ENCODE measurements at regions not wholly inside any gene's neighbourhood (a gene's known extent, or its start where the extent isn't known, plus 50 kb on each side); places are given as distances from the start of the nearest gene placed in this dataset.
"Not testable (repeated sequence)": the region's sequence is repeated elsewhere in the genome, so short reads cannot be mapped to it uniquely, and the experiment has no call there.

GRCh38 chr21:28124541-28124940 is 868.1 kb downstream of the LTN1 start:
- DNase-seq (no peak), ATAC-seq (ENCODE audit: insufficient read depth, low read depth) (no peak)
- Histone ChIP-seq H4K20me1 (ENCODE audit: insufficient read depth, low read length) (no peaks in the 10 kb centered on the region), H3K9me3 (ENCODE audit: insufficient read depth, low read length, severe bottlenecking) (no peaks in the 10 kb centered on the region), H3K9ac (ENCODE audit: low read depth, low read length) (no peak overlapping the region), H3K79me2 (ENCODE audit: insufficient read depth, low read length) (no peaks in the 10 kb centered on the region), H3K4me1 (ENCODE audit: insufficient read depth, low read length) (no peaks in the 10 kb centered on the region), H2AFZ (ENCODE audit: low read depth, low read length) (no peak overlapping the region), H3K4me2 (ENCODE audit: insufficient read depth, low read length) (no peak overlapping the region), H3K27me3 (ENCODE audit: insufficient read depth, low read length, poor library complexity) (no peaks in the 10 kb centered on the region), H3K27ac (ENCODE audit: low read length) (no peak overlapping the region), H3K36me3 (ENCODE audit: insufficient read depth, low read length) (no peaks in the 10 kb centered on the region), H3K4me3 (ENCODE audit: low read depth in 1 of 2, low read length in 2 of 2) (no peak overlapping the region)
- no peak for TF ChIP-seq EZH2 (IDR thresholded peaks at IDR 0.05; ENCODE audit: borderline replicate concordance, low read depth, low read length, severe bottlenecking)
- no peak for TF ChIP-seq CTCF (IDR thresholded peaks at IDR 0.05; ENCODE audit: borderline replicate concordance, extremely low read depth, low read length, poor library complexity, severe bottlenecking)

GRCh38 chr21:28118570-28118969 is 874.1 kb downstream of the LTN1 start:
- H2AFZ ChIP-seq (ENCODE audit: low read depth, low read length): no peak overlapping the region
- H4K20me1 ChIP-seq (ENCODE audit: insufficient read depth, low read length): no peaks in the 10 kb centered on the region
- TF ChIP-seq CTCF (IDR thresholded peaks at IDR 0.05; ENCODE audit: borderline replicate concordance, extremely low read depth, low read length, poor library complexity, severe bottlenecking) (no peak), EZH2 (IDR thresholded peaks at IDR 0.05; ENCODE audit: borderline replicate concordance, low read depth, low read length, severe bottlenecking) (no peak)
- DNase-seq: no peak
- no peak overlapping the region for H3K27ac ChIP-seq (ENCODE audit: low read length)
- H3K9me3 ChIP-seq (ENCODE audit: insufficient read depth, low read length, severe bottlenecking): no peaks in the 10 kb centered on the region
- no peaks in the 10 kb centered on the region for H3K36me3 ChIP-seq (ENCODE audit: insufficient read depth, low read length)
- H3K4me1 ChIP-seq (ENCODE audit: insufficient read depth, low read length): no peaks in the 10 kb centered on the region
- no peaks in the 10 kb centered on the region for H3K27me3 ChIP-seq (ENCODE audit: insufficient read depth, low read length, poor library complexity)
- no peak overlapping the region for H3K4me2 ChIP-seq (ENCODE audit: insufficient read depth, low read length)
- no peak for ATAC-seq (ENCODE audit: insufficient read depth, low read depth)
- H3K79me2 ChIP-seq (ENCODE audit: insufficient read depth, low read length): no peaks in the 10 kb centered on the region
- no peak overlapping the region for H3K4me3 ChIP-seq (ENCODE audit: low read depth in 1 of 2, low read length in 2 of 2)
- H3K9ac ChIP-seq (ENCODE audit: low read depth, low read length): no peak overlapping the region

GRCh38 chr21:28114986-28115385 is 877.7 kb downstream of the LTN1 start:
- not testable (repeated sequence) for DNase-seq; H4K20me1 ChIP-seq (ENCODE audit: insufficient read depth, low read length); H3K79me2 ChIP-seq (ENCODE audit: insufficient read depth, low read length); H3K9ac ChIP-seq (ENCODE audit: low read depth, low read length); ATAC-seq (ENCODE audit: insufficient read depth, low read depth); H3K4me1 ChIP-seq (ENCODE audit: insufficient read depth, low read length); H3K4me2 ChIP-seq (ENCODE audit: insufficient read depth, low read length); H3K27me3 ChIP-seq (ENCODE audit: insufficient read depth, low read length, poor library complexity); H3K4me3 ChIP-seq (ENCODE audit: low read depth in 1 of 2, low read length in 2 of 2); H3K9me3 ChIP-seq (ENCODE audit: insufficient read depth, low read length, severe bottlenecking); H3K27ac ChIP-seq (ENCODE audit: low read length); H3K36me3 ChIP-seq (ENCODE audit: insufficient read depth, low read length); H2AFZ ChIP-seq (ENCODE audit: low read depth, low read length)

GRCh38 chr21:28113718-28114117 is 879.0 kb downstream of the LTN1 start:
- H3K4me1 ChIP-seq (ENCODE audit: insufficient read depth, low read length): no peaks in the 10 kb centered on the region
- no peak for DNase-seq
- H3K27ac ChIP-seq (ENCODE audit: low read length): no peak overlapping the region
- ATAC-seq (ENCODE audit: insufficient read depth, low read depth): no peak
- H3K4me2 ChIP-seq (ENCODE audit: insufficient read depth, low read length): no peak overlapping the region
- no peaks in the 10 kb centered on the region for H4K20me1 ChIP-seq (ENCODE audit: insufficient read depth, low read length)
- no peak overlapping the region for H3K9ac ChIP-seq (ENCODE audit: low read depth, low read length)
- H3K9me3 ChIP-seq (ENCODE audit: insufficient read depth, low read length, severe bottlenecking): no peaks in the 10 kb centered on the region
- no peak overlapping the region for H2AFZ ChIP-seq (ENCODE audit: low read depth, low read length)
- H3K79me2 ChIP-seq (ENCODE audit: insufficient read depth, low read length): no peaks in the 10 kb centered on the region
- no peak overlapping the region for H3K4me3 ChIP-seq (ENCODE audit: low read depth in 1 of 2, low read length in 2 of 2)
- TF ChIP-seq EZH2 (IDR thresholded peaks at IDR 0.05; ENCODE audit: borderline replicate concordance, low read depth, low read length, severe bottlenecking) (no peak), CTCF (IDR thresholded peaks at IDR 0.05; ENCODE audit: borderline replicate concordance, extremely low read depth, low read length, poor library complexity, severe bottlenecking) (no peak)
- no peaks in the 10 kb centered on the region for H3K36me3 ChIP-seq (ENCODE audit: insufficient read depth, low read length)
- H3K27me3 ChIP-seq (ENCODE audit: insufficient read depth, low read length, poor library complexity): no peaks in the 10 kb centered on the region
